Panc1 (cell line): ENCODE measurements at regions not wholly inside any gene's neighbourhood (a gene's known extent, or its start where the extent isn't known, plus 50 kb on each side); places are given as distances from the start of the nearest gene placed in this dataset.
A peak's percentile ranks its signal among the peaks of the same experiment; 100 is the strongest.

ENCODE experiments used
- ATAC-seq: fragments of 200-7000 bp; cut with Tn5 transposase; 2 replicates; pipeline ENCODE4 v1.9.1; 2020; ENCODE audit warnings: mild to moderate bottlenecking, moderate library complexity
- BruUV-seq: library from RNA; stranded (reverse); fragments of 400-500 nt; replicated peaks from 2 replicates; lab custom pipeline; 2021; lab: Mats Ljungman, UMichigan
- CTCF ChIA-PET: fragments of 300-600 bp; sonication (Branson Sonifier 250); formaldehyde crosslinking; loops from one replicate; lab custom pipeline; 2022; ENCODE audit warnings: antibody characterized with exemption; lab: Charles Lee
- POLR2A ChIA-PET: fragments of 300-600 bp; sonication (Branson Sonifier 250); formaldehyde crosslinking; loops from one replicate; lab custom pipeline; 2022; ENCODE audit warnings: antibody characterized with exemption; lab: Charles Lee
- DNase-seq: peaks from one replicate; pipeline ENCODE4 v3.0.0-alpha.2; 2010; ENCODE audit warnings: low read depth, low spot score
- H3K27ac ChIP-seq: 2 replicates; pipeline ENCODE4 v1.5.1; 2011; ENCODE audit warnings: mild to moderate bottlenecking, low read length, inconsistent platforms
- H3K27me3 ChIP-seq: fragments of 200-500 bp; sonication (Bioruptor generic); 2 replicates; pipeline ENCODE4 v1.6.0; 2014; ENCODE audit warnings: low read length, inconsistent platforms; ENCODE audit not compliant: control insufficient read depth, insufficient read depth
- H3K36me3 ChIP-seq: fragments of 200-500 bp; sonication (Bioruptor generic); 2 replicates; pipeline ENCODE4 v1.5.1; 2014; ENCODE audit warnings: inconsistent platforms, mild to moderate bottlenecking, low read length, moderate library complexity; ENCODE audit not compliant: control insufficient read depth, insufficient read depth
- H3K4me1 ChIP-seq: 2 replicates; pipeline ENCODE4 v1.5.1; 2011; ENCODE audit warnings: inconsistent platforms, mild to moderate bottlenecking, low read length, moderate library complexity; ENCODE audit not compliant: control insufficient read depth, insufficient read depth
- H3K4me3 ChIP-seq, 2 experiments: 2 replicates each; pipeline ENCODE4 v1.5.1; 2011 to 2012; ENCODE audit warnings: low read depth in 2 of 2, low read length in 2 of 2, mild to moderate bottlenecking in 2 of 2, inconsistent platforms in 1 of 2, moderate library complexity in 1 of 2
- H3K9me3 ChIP-seq: fragments of 200-500 bp; sonication (Bioruptor generic); 2 replicates; pipeline ENCODE4 v1.5.1; 2014; ENCODE audit warnings: low read depth, mild to moderate bottlenecking, inconsistent platforms, low read length, moderate library complexity; ENCODE audit not compliant: control insufficient read depth, insufficient read depth
- CTCF ChIP-seq: fragments of 450-650 bp; IDR thresholded peaks from 2 replicates; pipeline ENCODE4 v1.5.1; 2017; ENCODE audit warnings: mild to moderate bottlenecking
- POLR2AphosphoS5 ChIP-seq: IDR thresholded peaks from 2 replicates; pipeline ENCODE4 v1.6.1; 2012; ENCODE audit warnings: mild to moderate bottlenecking, low read depth, low read length, moderate library complexity
- SIN3A ChIP-seq: IDR thresholded peaks from 2 replicates; pipeline ENCODE4 v1.6.1; 2012; ENCODE audit warnings: low read depth, mild to moderate bottlenecking, low read length, moderate library complexity, borderline replicate concordance; ENCODE audit not compliant: insufficient read depth
- TCF7L2 ChIP-seq: IDR thresholded peaks from 2 replicates; pipeline ENCODE4 v1.6.1; 2011; ENCODE audit warnings: mild to moderate bottlenecking, low read depth, low read length, inconsistent platforms
- in situ Hi-C: cut with HindIII; loops from 2 replicates; pipeline ENCODE4 v1.10.0; 2016; ENCODE audit warnings: low sequenced_read_pairs, low pct_unique_long_range_greater_than_20kb
- intact Hi-C: fragments of 100-400 bp; cut with micrococcal nuclease; formaldehyde crosslinking; loops from one replicate; pipeline ENCODE4 v1.10.0; 2022; ENCODE audit not compliant: unreplicated experiment

GRCh38 chr6:55954436-55954835 is 79.0 kb upstream of the BMP5 start:
- intact Hi-C loops, result loop anchor here (5.0 kb wide), 1 partner anchor 677 kb away; no protein-coding TSS in a partner anchor
- TF ChIP-seq POLR2AphosphoS5, result no peak
- DNase-seq, result no peak
- Histone ChIP-seq H3K27me3 (no peaks in the 10 kb centered on the region), H3K27ac (peak overlapping the region; percentile 67; the same call in 1 of the 2 replicates), H3K4me1 (peaks cover 6% of the 10 kb centered on the region), H3K9me3 (peaks cover 5% of the 10 kb centered on the region; the same call in 1 of the 2 replicates), H3K36me3 (no peaks in the 10 kb centered on the region), H3K4me3 (no peak overlapping the region)
- ChIA-PET CTCF (no interaction called here), POLR2A (no interaction called here)
- in situ Hi-C loops, result no loop called here
- BruUV-seq, result no TSS peak
- no peak for ATAC-seq

GRCh38 chr6:55953335-55953734 is 77.9 kb upstream of the BMP5 start:
- Histone ChIP-seq H3K36me3 (no peaks in the 10 kb centered on the region), H3K27ac (peak overlapping the region; percentile 82), H3K4me1 (peaks cover 6% of the 10 kb centered on the region), H3K27me3 (no peaks in the 10 kb centered on the region), H3K4me3 (peak overlapping the region; percentile 19 to 31), H3K9me3 (peaks cover 11% of the 10 kb centered on the region; the same call in 1 of the 2 replicates)
- BruUV-seq, result no TSS peak
- in situ Hi-C loops (no loop called here), intact Hi-C loops (loop anchor here (2.0 to 5.0 kb wide), 2 partner anchors 509 to 676 kb away; no protein-coding TSS in a partner anchor)
- DNase-seq (peak; percentile 57), ATAC-seq (peak; percentile 96)
- CTCF ChIA-PET, result interaction anchor here (0.6 to 1.1 kb wide), 3 partner anchors 9 to 677 kb away, joined by 3 to 5 read pairs (median 4); no protein-coding TSS in a partner anchor
- no peak for TF ChIP-seq SIN3A
- TF ChIP-seq TCF7L2, result no peak
- TF ChIP-seq POLR2AphosphoS5, result no peak
- TF ChIP-seq CTCF, result peak; percentile 67; the same call in 1 of the 2 replicates
- POLR2A ChIA-PET, result no interaction called here

GRCh38 chr6:55950071-55950814 is 74.9 kb upstream of the BMP5 start:
- ChIA-PET CTCF (no interaction called here), POLR2A (no interaction called here)
- no TSS peak for BruUV-seq
- no peak for TF ChIP-seq TCF7L2
- no peak for TF ChIP-seq CTCF
- DNase-seq, result no peak
- Histone ChIP-seq H3K27ac (no peak overlapping the region), H3K4me1 (peaks cover 6% of the 10 kb centered on the region), H3K27me3 (no peaks in the 10 kb centered on the region), H3K4me3 (no peak overlapping the region), H3K36me3 (no peaks in the 10 kb centered on the region), H3K9me3 (peaks cover 11% of the 10 kb centered on the region; the same call in 1 of the 2 replicates)
- in situ Hi-C loops, result no loop called here
- no peak for ATAC-seq
- intact Hi-C loops, result loop anchor here (5.0 kb wide), 1 partner anchor 673 kb away; no protein-coding TSS in a partner anchor
